H1 (cell line): ENCODE measurements at regions not wholly inside any gene's neighbourhood (a gene's known extent, or its start where the extent isn't known, plus 50 kb on each side); places are given as distances from the start of the nearest gene placed in this dataset.
"Not testable (repeated sequence)": the region's sequence is repeated elsewhere in the genome, so short reads cannot be mapped to it uniquely, and the experiment has no call there.

ENCODE experiments used
- CEBPB ChIP-seq: IDR thresholded peaks from 2 replicates; pipeline ENCODE4 v1.6.1; 2012; ENCODE audit warnings: low read depth, low read length
- POLR2AphosphoS5 ChIP-seq: IDR thresholded peaks from 2 replicates; pipeline ENCODE4 v1.6.1; 2011; ENCODE audit warnings: low read depth, low read length
- RAD21 ChIP-seq, 2 experiments: IDR thresholded peaks in 1 of 2; conservative IDR thresholded peaks in 1 of 2; 2 replicates each; pipeline ENCODE4 v1.6.1; 2011; ENCODE audit warnings: low read depth in 2 of 2, low read length in 2 of 2, improper control_type of control experiment in 1 of 2, inconsistent platforms in 1 of 2, mild to moderate bottlenecking in 1 of 2, moderate library complexity in 1 of 2
- RBBP5 ChIP-seq: IDR thresholded peaks from 2 replicates; pipeline ENCODE4 v1.7.1; 2012; ENCODE audit warnings: low read depth, mild to moderate bottlenecking, inconsistent platforms, low read length, moderate library complexity, borderline replicate concordance

DNA sequence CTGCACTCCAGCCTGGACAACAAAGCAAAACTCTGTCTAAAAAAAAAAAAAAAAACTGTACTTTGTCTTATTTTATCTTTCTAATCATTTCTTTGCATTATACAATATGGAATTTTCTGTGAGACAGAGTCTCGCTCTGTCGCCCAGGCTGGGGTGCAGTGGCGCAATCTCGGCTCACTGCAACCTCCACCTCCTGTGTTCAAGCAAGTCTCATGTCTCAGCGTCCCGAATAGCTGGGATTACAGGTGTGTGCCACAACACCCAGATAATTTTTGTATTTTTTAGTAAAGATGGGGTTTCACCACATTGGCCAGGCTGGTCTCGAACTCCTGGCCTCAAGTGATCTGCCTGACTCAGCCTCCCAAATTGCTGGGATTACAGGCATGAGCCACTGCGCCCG, 90.0 kb downstream of the MRPL14 start:
- not testable (repeated sequence) for TF ChIP-seq CEBPB; RBBP5; POLR2AphosphoS5; RAD21 (IDR thresholded peaks at IDR 0.05 in 1 of 2, conservative IDR thresholded peaks at IDR 0.05 in 1 of 2; ENCODE audit: low read depth in 2 of 2, low read length in 2 of 2)
